NOMO-1 treated with dmso at 0.1 percent for 144 hours (cell line): ENCODE measurements at regions not wholly inside any gene's neighbourhood (a gene's known extent, or its start where the extent isn't known, plus 50 kb on each side); places are given as distances from the start of the nearest gene placed in this dataset.
A peak's percentile ranks its signal among the peaks of the same experiment; 100 is the strongest.
"Not testable (repeated sequence)": the region's sequence is repeated elsewhere in the genome, so short reads cannot be mapped to it uniquely, and the experiment has no call there.

Experiments used
- DNase-seq: peaks from one replicate; lab custom pipeline; 2025; ENCODE audit not compliant: unreplicated experiment; lab: John Stamatoyannopoulos, UW

DNA sequence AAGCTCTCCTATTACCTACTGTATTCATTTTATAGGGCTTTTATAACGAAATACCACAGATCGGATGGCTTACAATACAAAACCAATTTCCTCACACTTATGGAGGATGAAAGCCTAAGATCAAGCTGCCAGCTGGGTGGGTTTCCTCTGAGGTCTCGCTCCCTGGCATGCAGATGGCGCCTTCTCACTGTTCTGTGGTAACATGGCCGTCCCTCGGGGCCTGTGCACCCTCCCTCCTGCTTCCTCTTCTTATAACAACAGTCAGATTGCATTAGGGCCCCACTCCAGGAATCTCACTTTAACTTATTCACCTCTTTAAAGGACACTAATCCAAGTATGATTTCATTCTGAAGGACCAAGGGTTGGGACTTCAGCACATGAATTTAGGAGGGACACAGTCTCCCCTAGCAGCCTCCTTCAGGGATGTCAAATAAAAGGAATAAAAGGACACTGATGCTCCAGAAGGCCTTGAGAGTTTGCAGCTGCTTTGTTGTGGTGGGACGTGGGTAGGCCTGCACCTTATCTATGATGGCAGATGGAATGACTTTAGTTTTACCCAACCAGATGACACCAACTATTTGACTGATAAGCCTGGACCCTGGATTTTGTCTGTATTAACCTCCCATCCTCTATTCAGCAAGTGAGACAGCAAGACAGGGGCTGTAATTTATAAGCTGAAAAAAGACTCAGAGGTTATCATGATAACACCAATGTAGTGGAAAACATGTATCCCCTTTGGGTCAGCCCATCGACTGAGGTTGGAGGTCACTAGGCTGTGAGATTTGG is 455.3 kb downstream of the TMEM121 start:
- DNase-seq = not testable (repeated sequence)

GRCh38 chr14:105982664-105983063 is 456.3 kb downstream of the TMEM121 start:
- no peak for DNase-seq

- no peak for DNase-seq
Measured at GRCh38 chr14:105986894-105987284, 460.5 kb downstream of the TMEM121 start.

DNA sequence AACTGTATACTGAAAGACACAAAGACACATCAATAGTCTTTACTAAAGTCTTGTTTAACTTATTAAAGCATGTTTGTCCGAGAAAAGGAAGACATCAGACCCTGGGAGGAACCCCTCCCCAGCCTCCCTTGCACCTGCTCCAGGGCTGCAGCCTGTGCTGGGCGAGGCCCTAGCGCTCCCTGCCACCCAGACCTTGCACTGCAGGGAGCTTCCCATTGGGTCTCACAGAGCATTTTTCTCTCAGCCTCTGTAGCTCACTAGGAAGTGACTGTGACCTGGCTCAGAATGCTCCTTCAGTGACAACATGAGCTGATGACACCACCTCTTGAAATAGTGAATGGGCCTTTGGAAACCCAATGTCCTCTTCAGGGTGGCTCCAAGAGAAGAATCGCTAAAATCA is 461.2 kb downstream of the TMEM121 start:
- no peak for DNase-seq

GRCh38 chr14:105989566-105990302 is 463.4 kb downstream of the TMEM121 start:
- DNase-seq = no peak

- not testable (repeated sequence) for DNase-seq
Measured at GRCh38 chr14:105991677-105992076, 465.3 kb downstream of the TMEM121 start.

DNA sequence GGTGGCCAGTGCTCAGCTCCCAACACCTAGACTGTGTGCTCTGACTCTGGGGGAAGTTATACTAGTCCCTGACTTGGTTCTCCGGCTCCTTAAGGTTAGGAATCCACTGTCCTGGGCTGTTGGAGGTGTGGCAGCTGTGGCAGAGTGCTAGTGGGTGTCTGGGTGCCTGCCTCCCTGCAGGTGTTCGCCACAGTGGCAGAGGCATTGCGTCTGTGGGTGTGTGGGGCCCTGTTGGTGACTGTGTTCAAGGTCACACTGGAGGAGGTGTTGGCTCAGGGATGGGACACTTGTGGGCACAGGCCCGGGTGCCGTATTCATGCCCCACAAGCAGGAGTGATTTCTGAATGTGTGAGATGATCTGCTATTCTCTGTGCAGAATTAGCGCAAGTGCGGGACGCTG is 467.4 kb downstream of the TMEM121 start:
- DNase-seq = no peak

DNA sequence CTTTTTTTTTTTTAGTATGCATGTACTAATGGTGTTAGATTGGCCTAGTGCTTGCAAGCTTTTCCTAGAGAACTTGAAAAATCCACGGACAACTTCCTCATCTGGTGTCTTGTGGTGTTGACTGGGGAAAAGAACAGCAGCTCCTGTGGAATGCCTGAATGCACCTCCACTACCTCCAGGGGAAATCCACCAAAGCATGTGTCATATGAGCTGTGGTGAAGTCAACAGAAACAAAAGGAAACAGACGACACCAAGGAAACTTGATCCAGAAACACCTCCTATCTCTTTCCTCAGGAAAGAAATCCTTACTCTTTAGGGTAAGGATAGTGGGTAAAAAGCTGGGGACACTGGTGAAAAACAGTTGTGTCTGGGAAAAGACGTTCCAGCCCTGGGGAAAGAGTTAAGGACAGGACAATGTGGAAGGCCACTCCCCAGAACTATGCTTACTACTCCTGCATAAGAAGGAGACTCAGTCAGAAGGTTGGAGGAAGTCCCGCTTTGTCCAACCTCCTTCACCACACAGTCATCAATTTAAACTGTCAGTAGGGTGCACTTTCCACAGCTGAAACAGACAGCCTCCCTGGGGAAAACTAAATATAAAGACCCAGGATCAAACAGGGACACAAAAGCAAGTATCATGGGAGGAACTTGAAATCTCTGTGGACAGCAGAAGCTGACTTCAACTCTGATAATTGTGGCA is 468.8 kb downstream of the TMEM121 start:
- DNase-seq = not testable (repeated sequence)

DNA sequence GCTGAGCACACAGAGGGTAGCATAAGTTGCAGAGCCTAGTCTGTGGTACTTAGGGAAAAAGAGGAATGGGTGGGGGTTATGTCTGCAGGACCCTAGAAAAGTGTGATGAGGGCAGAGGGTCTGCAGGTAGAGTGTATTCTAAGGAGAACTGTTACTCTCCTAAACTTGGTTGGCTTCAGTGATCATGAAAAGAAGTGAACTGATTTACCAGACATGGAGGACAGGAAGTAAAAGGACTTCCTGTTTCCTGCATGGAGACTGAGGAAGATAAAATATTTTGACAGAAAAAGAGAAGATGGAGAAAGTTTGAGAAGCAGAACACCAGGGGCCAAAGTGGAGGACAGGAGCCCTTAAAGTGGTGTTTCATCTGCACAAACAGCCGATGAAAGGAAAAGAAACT is 472.2 kb downstream of the TMEM121 start:
- not testable (repeated sequence) for DNase-seq

DNA sequence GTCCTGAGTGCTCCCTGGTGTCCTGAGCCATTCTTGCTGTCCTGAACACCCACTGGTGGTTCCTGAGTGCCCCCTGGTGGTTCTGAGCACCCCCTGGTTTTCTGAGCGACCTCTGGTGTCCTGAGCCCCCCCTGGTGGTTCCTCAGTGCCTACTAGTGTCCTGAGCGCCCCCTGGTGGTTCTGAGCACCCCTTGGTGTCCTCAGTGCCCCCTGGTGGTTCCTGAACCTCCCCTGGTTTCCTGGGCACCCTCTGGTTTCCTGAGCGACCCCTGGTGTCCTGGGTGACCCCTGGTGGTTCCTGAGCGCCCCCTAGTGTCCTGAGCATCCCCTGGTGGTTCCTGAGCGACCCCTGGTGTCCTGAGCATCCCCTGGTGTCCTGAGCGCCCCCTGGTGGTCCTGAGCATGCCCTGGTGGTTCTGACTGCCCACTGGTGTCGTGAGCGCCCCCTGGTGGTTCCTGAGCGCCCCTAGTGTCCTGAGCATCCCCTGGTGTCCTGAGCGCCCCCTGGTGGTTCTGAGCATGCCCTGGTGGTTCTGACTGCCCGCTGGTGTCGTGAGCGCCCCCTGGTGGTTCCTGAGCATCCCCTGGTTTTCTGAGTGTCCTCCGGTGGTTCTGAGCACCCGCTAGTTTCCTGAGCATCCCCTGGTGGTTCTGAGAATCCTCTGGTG is 473.1 kb downstream of the TMEM121 start:
- peak; percentile 19 for DNase-seq

DNA sequence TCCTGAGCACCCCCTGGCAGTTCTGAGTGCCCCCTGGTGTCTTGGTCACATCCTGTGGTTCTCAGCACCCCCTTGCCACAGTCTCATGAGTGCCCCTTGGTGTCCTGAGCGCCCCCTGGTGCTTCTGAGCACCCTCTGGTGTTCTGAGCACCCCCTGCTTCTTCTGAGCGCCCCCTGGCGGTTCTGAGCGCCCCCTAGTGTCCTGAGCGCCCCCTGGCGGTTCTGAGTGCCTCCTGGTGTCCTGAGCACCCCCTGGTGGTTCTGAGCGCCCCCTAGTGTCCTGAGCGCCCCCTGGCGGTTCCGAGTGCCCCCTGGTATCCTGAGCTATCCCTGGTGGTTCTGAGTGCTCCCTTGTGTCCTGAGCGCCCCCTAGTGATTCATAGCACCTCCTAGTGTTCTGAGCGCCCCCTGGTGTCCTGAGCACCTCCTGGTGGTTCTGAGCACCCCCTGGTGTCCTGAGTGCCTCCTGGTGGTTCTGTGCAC is 473.7 kb downstream of the TMEM121 start:
- not testable (repeated sequence) for DNase-seq

DNA sequence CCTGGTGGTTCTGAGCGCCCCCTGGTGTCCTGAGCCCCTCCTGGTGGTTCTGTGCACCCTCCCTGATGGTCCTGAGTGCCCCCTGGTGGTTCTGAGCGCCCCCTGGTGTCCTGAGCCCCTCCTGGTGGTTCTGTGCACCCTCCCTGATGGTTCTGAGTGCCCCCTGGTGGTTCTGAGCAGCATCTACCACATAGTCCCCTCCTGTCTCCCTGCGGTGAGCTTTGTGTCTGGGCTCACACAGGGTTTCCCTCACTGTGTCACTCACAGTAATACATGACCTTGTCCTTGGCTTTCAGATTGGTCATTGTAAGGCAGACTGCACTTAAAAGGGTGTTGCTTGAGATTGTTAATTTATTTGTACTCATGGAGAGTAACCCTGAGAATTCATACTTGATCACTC is 474.9 kb downstream of the TMEM121 start:
- not testable (repeated sequence) for DNase-seq

- DNase-seq = no peak
Measured at GRCh38 chr14:106003351-106003750, 477.0 kb downstream of the TMEM121 start.

GRCh38 chr14:106004937-106005795 is 478.8 kb downstream of the TMEM121 start:
- DNase-seq = not testable (repeated sequence)

- not testable (repeated sequence) for DNase-seq
Measured at GRCh38 chr14:106006043-106006442, 479.7 kb downstream of the TMEM121 start.

- DNase-seq = not testable (repeated sequence)
Measured at GRCh38 chr14:106006716-106007115, 480.3 kb downstream of the TMEM121 start.

GRCh38 chr14:106010783-106011182 is 484.4 kb downstream of the TMEM121 start:
- DNase-seq = no peak

GRCh38 chr14:106011631-106012360 is 485.4 kb downstream of the TMEM121 start:
- DNase-seq = peak; percentile 2

- not testable (repeated sequence) for DNase-seq
Measured at GRCh38 chr14:106012361-106012725, 486.0 kb downstream of the TMEM121 start.
